Glomerular endothelial cell (primary cell): ENCODE measurements at regions not wholly inside any gene's neighbourhood (a gene's known extent, or its start where the extent isn't known, plus 50 kb on each side); places are given as distances from the start of the nearest gene placed in this dataset.

Experiments
- DNase-seq: peaks from one replicate; pipeline ENCODE4 v3.0.0-alpha.2; 2011; ENCODE audit warnings: low read depth, low spot score; ENCODE audit errors: extremely low read depth

- no peak for DNase-seq
These were observed 902.7 kb upstream of the USP15 start for GRCh38 chr12:61357496-61357895.

GRCh38 chr12:61362037-61362436, 898.2 kb upstream of the USP15 start:
- no peak for DNase-seq

GRCh38 chr12:61365001-61365400, 895.2 kb upstream of the USP15 start:
- no peak for DNase-seq

GRCh38 chr12:61367281-61367785, 892.9 kb upstream of the USP15 start:
- DNase-seq = no peak

- DNase-seq = no peak
These were observed 890.8 kb upstream of the USP15 start for GRCh38 chr12:61369241-61369910.

- no peak for DNase-seq
These were observed 875.7 kb upstream of the USP15 start for GRCh38 chr12:61384511-61384910.

- no peak for DNase-seq
These were observed 874.4 kb upstream of the USP15 start for GRCh38 chr12:61385771-61386170.

- DNase-seq = no peak
These were observed 862.5 kb upstream of the USP15 start for GRCh38 chr12:61397668-61398067.

GRCh38 chr12:61412201-61412600, 848.0 kb upstream of the USP15 start:
- DNase-seq = no peak

GRCh38 chr12:61414470-61414869, 845.7 kb upstream of the USP15 start:
- no peak for DNase-seq

- DNase-seq = no peak
These were observed 837.4 kb upstream of the USP15 start for GRCh38 chr12:61422786-61423185.

GRCh38 chr12:61452076-61452475, 808.1 kb upstream of the USP15 start:
- DNase-seq = no peak

- no peak for DNase-seq
These were observed 772.5 kb upstream of the USP15 start for GRCh38 chr12:61487728-61488127.

- DNase-seq = no peak
These were observed 769.4 kb upstream of the USP15 start for GRCh38 chr12:61490526-61491498.

GRCh38 chr12:61502179-61502578, 758.0 kb upstream of the USP15 start:
- DNase-seq = no peak

GRCh38 chr12:61504396-61505080, 755.7 kb upstream of the USP15 start:
- no peak for DNase-seq

- no peak for DNase-seq
These were observed 746.7 kb upstream of the USP15 start for GRCh38 chr12:61513499-61513898.

- DNase-seq = no peak
These were observed 746.2 kb upstream of the USP15 start for GRCh38 chr12:61514016-61514415.

- DNase-seq = no peak
These were observed 738.9 kb upstream of the USP15 start for GRCh38 chr12:61521258-61521657.

- DNase-seq = no peak
These were observed 736.8 kb upstream of the USP15 start for GRCh38 chr12:61523276-61523992.

- DNase-seq = no peak
These were observed 735.4 kb upstream of the USP15 start for GRCh38 chr12:61524851-61525250.
